Activated T-cell treated with anti-CD3 and anti-CD28 coated beads, Interleukin-2, amount 50 U/mL, for 48 hours (primary cell): ENCODE measurements at regions not wholly inside any gene's neighbourhood (a gene's known extent, or its start where the extent isn't known, plus 50 kb on each side); places are given as distances from the start of the nearest gene placed in this dataset.
"Not testable (repeated sequence)": the region's sequence is repeated elsewhere in the genome, so short reads cannot be mapped to it uniquely, and the experiment has no call there.

ENCODE experiments used
- DNase-seq, 2 experiments: peaks; one replicate each; pipeline ENCODE4 v3.0.0-alpha.2; 2020

GRCh38 chr7:67856046-67856445 lies 859.4 kb downstream of the TYW1 start:
- no peak for DNase-seq

GRCh38 chr7:67857698-67858097 lies 861.1 kb downstream of the TYW1 start:
- DNase-seq, result no peak

- no peak for DNase-seq
Measured at GRCh38 chr7:67858931-67859330, 862.3 kb downstream of the TYW1 start.

- DNase-seq, result no peak
Measured at GRCh38 chr7:67863911-67864310, 867.3 kb downstream of the TYW1 start.

- DNase-seq, result no peak
Measured at GRCh38 chr7:67866054-67866453, 869.4 kb downstream of the TYW1 start.

GRCh38 chr7:67866812-67867211 lies 870.2 kb downstream of the TYW1 start:
- DNase-seq, result no peak

GRCh38 chr7:67870396-67870795 lies 873.8 kb downstream of the TYW1 start:
- no peak for DNase-seq

- DNase-seq, result no peak
Measured at GRCh38 chr7:67875558-67875957, 878.9 kb downstream of the TYW1 start.

- no peak for DNase-seq
Measured at GRCh38 chr7:67878808-67879207, 882.2 kb downstream of the TYW1 start.

- no peak for DNase-seq
Measured at GRCh38 chr7:67882843-67883242, 886.2 kb downstream of the TYW1 start.

GRCh38 chr7:67890316-67890715 lies 893.7 kb downstream of the TYW1 start:
- DNase-seq, result no peak

GRCh38 chr7:67894746-67895145 lies 898.1 kb downstream of the TYW1 start:
- DNase-seq, result no peak

- no peak for DNase-seq
Measured at GRCh38 chr7:67896721-67897120, 900.1 kb downstream of the TYW1 start.

GRCh38 chr7:67900456-67900855 lies 903.8 kb downstream of the TYW1 start:
- no peak for DNase-seq

GRCh38 chr7:67901808-67902480 lies 905.3 kb downstream of the TYW1 start:
- no peak for DNase-seq

- DNase-seq, result no peak
Measured at GRCh38 chr7:67907792-67908191, 911.2 kb downstream of the TYW1 start.

GRCh38 chr7:67912437-67912836 lies 915.8 kb downstream of the TYW1 start:
- no peak for DNase-seq

GRCh38 chr7:67913604-67914003 lies 917.0 kb downstream of the TYW1 start:
- no peak for DNase-seq

GRCh38 chr7:67916111-67916510 lies 919.5 kb downstream of the TYW1 start:
- not testable (repeated sequence) for DNase-seq

- DNase-seq, result no peak
Measured at GRCh38 chr7:67916571-67917436, 920.2 kb downstream of the TYW1 start.

GRCh38 chr7:67917437-67917755 lies 920.8 kb downstream of the TYW1 start:
- DNase-seq, result no peak

- DNase-seq, result no peak
Measured at GRCh38 chr7:67918158-67918557, 921.5 kb downstream of the TYW1 start.

- no peak for DNase-seq
Measured at GRCh38 chr7:67923286-67923685, 926.7 kb downstream of the TYW1 start.

GRCh38 chr7:67928141-67928540 lies 931.5 kb downstream of the TYW1 start:
- no peak for DNase-seq

- DNase-seq, result not testable (repeated sequence)
Measured at GRCh38 chr7:67936447-67936846, 939.8 kb downstream of the TYW1 start.
